ENCODE measurements at regions not wholly inside any gene's neighbourhood (a gene's known extent, or its start where the extent isn't known, plus 50 kb on each side); places are given as distances from the start of the nearest gene placed in this dataset.
"Not testable (repeated sequence)": the region's sequence is repeated elsewhere in the genome, so short reads cannot be mapped to it uniquely, and the experiment has no call there.

GRCh38 chr1:208739636-208740035 lies 495.5 kb upstream of the PLXNA2 start:
- TF ChIP-seq EZH2 (IDR thresholded peaks at IDR 0.05; ENCODE audit: borderline replicate concordance, low read depth, low read length, severe bottlenecking); CTCF (IDR thresholded peaks at IDR 0.05; ENCODE audit: borderline replicate concordance, extremely low read depth, low read length, poor library complexity, severe bottlenecking): not testable (repeated sequence)

Measured in DND-41 (cell line).